ENCODE measurements at regions not wholly inside any gene's neighbourhood (a gene's known extent, or its start where the extent isn't known, plus 50 kb on each side); places are given as distances from the start of the nearest gene placed in this dataset.

DNA sequence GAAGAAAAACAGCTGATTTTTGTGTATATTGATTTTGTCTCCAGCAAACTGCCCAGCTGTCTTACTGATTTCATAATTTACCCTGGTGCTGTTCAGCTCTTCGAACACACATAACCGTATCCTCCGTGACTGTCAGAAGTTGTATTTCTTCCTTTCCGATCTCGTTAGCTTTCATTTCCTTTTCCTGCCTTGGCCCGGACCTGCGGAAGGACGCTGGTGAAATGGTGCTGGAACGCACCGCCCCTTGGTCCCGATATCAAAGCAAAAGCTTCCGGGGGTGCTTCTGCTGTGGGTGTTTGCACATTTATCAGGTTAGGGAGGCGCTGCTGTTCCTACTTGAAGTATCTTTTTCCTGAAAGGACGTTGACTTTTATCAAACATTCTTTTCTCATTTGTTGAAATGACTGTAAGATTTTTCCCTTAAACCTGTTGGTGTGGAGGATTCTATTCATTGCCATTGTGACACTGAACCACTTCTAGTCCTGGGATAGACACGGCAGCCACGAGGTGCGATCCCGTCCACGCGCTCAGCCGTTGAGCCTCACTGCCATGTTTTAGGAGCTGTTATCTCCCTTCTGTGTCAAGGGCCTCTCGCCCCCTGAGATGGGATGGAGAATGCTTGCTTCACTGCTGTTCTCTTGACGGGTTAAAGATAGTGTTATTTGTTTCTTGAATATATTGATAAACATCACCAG is 72.6 kb downstream of the FOXL3 start:
- TF ChIP-seq, protein P1, sequence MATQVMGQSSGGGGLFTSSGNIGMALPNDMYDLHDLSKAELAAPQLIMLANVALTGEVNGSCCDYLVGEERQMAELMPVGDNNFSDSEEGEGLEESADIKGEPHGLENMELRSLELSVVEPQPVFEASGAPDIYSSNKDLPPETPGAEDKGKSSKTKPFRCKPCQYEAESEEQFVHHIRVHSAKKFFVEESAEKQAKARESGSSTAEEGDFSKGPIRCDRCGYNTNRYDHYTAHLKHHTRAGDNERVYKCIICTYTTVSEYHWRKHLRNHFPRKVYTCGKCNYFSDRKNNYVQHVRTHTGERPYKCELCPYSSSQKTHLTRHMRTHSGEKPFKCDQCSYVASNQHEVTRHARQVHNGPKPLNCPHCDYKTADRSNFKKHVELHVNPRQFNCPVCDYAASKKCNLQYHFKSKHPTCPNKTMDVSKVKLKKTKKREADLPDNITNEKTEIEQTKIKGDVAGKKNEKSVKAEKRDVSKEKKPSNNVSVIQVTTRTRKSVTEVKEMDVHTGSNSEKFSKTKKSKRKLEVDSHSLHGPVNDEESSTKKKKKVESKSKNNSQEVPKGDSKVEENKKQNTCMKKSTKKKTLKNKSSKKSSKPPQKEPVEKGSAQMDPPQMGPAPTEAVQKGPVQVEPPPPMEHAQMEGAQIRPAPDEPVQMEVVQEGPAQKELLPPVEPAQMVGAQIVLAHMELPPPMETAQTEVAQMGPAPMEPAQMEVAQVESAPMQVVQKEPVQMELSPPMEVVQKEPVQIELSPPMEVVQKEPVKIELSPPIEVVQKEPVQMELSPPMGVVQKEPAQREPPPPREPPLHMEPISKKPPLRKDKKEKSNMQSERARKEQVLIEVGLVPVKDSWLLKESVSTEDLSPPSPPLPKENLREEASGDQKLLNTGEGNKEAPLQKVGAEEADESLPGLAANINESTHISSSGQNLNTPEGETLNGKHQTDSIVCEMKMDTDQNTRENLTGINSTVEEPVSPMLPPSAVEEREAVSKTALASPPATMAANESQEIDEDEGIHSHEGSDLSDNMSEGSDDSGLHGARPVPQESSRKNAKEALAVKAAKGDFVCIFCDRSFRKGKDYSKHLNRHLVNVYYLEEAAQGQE (tag by site-specific recombination; IDR thresholded peaks at IDR 0.05), result no peak
- TF ChIP-seq, protein P2, sequence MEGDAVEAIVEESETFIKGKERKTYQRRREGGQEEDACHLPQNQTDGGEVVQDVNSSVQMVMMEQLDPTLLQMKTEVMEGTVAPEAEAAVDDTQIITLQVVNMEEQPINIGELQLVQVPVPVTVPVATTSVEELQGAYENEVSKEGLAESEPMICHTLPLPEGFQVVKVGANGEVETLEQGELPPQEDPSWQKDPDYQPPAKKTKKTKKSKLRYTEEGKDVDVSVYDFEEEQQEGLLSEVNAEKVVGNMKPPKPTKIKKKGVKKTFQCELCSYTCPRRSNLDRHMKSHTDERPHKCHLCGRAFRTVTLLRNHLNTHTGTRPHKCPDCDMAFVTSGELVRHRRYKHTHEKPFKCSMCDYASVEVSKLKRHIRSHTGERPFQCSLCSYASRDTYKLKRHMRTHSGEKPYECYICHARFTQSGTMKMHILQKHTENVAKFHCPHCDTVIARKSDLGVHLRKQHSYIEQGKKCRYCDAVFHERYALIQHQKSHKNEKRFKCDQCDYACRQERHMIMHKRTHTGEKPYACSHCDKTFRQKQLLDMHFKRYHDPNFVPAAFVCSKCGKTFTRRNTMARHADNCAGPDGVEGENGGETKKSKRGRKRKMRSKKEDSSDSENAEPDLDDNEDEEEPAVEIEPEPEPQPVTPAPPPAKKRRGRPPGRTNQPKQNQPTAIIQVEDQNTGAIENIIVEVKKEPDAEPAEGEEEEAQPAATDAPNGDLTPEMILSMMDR (tag by site-specific recombination; IDR thresholded peaks at IDR 0.05), result no peak
- TF ChIP-seq, protein P3, sequence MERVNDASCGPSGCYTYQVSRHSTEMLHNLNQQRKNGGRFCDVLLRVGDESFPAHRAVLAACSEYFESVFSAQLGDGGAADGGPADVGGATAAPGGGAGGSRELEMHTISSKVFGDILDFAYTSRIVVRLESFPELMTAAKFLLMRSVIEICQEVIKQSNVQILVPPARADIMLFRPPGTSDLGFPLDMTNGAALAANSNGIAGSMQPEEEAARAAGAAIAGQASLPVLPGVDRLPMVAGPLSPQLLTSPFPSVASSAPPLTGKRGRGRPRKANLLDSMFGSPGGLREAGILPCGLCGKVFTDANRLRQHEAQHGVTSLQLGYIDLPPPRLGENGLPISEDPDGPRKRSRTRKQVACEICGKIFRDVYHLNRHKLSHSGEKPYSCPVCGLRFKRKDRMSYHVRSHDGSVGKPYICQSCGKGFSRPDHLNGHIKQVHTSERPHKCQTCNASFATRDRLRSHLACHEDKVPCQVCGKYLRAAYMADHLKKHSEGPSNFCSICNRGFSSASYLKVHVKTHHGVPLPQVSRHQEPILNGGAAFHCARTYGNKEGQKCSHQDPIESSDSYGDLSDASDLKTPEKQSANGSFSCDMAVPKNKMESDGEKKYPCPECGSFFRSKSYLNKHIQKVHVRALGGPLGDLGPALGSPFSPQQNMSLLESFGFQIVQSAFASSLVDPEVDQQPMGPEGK (tag by site-specific recombination; IDR thresholded peaks at IDR 0.05), result no peak
- TF ChIP-seq ZFP37 (tag by site-specific recombination; IDR thresholded peaks at IDR 0.05), result no peak
- no peak for TF ChIP-seq ZNF274 (IDR thresholded peaks at IDR 0.05; ENCODE audit: low read length)
- TF ChIP-seq ZNF274 (tag by site-specific recombination; IDR thresholded peaks at IDR 0.05; ENCODE audit: borderline replicate concordance), result no peak
- TF ChIP-seq, protein P4, sequence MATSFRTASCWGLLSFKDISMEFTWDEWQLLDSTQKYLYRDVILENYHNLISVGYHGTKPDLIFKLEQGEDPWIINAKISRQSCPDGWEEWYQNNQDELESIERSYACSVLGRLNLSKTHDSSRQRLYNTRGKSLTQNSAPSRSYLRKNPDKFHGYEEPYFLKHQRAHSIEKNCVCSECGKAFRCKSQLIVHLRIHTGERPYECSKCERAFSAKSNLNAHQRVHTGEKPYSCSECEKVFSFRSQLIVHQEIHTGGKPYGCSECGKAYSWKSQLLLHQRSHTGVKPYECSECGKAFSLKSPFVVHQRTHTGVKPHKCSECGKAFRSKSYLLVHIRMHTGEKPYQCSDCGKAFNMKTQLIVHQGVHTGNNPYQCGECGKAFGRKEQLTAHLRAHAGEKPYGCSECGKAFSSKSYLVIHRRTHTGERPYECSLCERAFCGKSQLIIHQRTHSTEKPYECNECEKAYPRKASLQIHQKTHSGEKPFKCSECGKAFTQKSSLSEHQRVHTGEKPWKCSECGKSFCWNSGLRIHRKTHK (tag by site-specific recombination; IDR thresholded peaks at IDR 0.05), result no peak
- TF ChIP-seq, protein P5, sequence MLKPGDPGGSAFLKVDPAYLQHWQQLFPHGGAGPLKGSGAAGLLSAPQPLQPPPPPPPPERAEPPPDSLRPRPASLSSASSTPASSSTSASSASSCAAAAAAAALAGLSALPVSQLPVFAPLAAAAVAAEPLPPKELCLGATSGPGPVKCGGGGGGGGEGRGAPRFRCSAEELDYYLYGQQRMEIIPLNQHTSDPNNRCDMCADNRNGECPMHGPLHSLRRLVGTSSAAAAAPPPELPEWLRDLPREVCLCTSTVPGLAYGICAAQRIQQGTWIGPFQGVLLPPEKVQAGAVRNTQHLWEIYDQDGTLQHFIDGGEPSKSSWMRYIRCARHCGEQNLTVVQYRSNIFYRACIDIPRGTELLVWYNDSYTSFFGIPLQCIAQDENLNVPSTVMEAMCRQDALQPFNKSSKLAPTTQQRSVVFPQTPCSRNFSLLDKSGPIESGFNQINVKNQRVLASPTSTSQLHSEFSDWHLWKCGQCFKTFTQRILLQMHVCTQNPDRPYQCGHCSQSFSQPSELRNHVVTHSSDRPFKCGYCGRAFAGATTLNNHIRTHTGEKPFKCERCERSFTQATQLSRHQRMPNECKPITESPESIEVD (tag by site-specific recombination; IDR thresholded peaks at IDR 0.05), result no peak
- no peak for TF ChIP-seq SCRT2 (tag by site-specific recombination; IDR thresholded peaks at IDR 0.05)
- no peak for TF ChIP-seq ZNF221 (tag by site-specific recombination; IDR thresholded peaks at IDR 0.05; ENCODE audit: borderline replicate concordance)

Data from HEK293 (cell line).